BJ (cell line): ENCODE measurements at regions not wholly inside any gene's neighbourhood (a gene's known extent, or its start where the extent isn't known, plus 50 kb on each side); places are given as distances from the start of the nearest gene placed in this dataset.

Source experiments
- CTCF ChIA-PET: fragments of 350-600 bp; formaldehyde crosslinking; extraction: SDS; loops from one replicate; lab custom pipeline; 2021; ENCODE audit warnings: antibody characterized with exemption, inconsistent platforms; lab: Yijun Ruan, JAX
- POLR2A ChIA-PET: fragments of 300-600 bp; sonication (Branson Sonifier 250); formaldehyde crosslinking; extraction: SDS; loops from one replicate; lab custom pipeline; 2021; ENCODE audit warnings: antibody characterized with exemption; lab: Charles Lee
- DNase-seq: peaks from one replicate; pipeline ENCODE4 v3.0.0-alpha.2; 2011; ENCODE audit warnings: low read depth
- H3K27me3 ChIP-seq: 2 replicates; pipeline ENCODE4 v1.6.0; 2011; ENCODE audit warnings: low read length; ENCODE audit not compliant: control insufficient read depth, insufficient read depth
- H3K36me3 ChIP-seq: 2 replicates; pipeline ENCODE4 v1.5.1; 2011; ENCODE audit warnings: low read length; ENCODE audit not compliant: control insufficient read depth, insufficient read depth
- H3K4me3 ChIP-seq: 2 replicates; pipeline ENCODE4 v1.5.1; 2011; ENCODE audit warnings: low read depth, mild to moderate bottlenecking, control low read depth, low read length
- CTCF ChIP-seq: IDR thresholded peaks from 2 replicates; pipeline ENCODE4 v1.5.1; 2011; ENCODE audit warnings: low read depth, mild to moderate bottlenecking, control low read depth, inconsistent platforms, low read length, moderate library complexity; ENCODE audit not compliant: insufficient read depth

GRCh38 chr20:58107533-58107932 lies 120.9 kb downstream of the ANKRD60 start:
- ChIA-PET CTCF (interaction anchor here (0.5 to 2.3 kb wide), 3 partner anchors 20 to 393 kb away, joined by 3 to 10 read pairs (median 3); no protein-coding TSS in a partner anchor), POLR2A (no interaction called here)
- no peak overlapping the region for H3K4me3 ChIP-seq

GRCh38 chr20:58106143-58106750 lies 122.2 kb downstream of the ANKRD60 start:
- no peak for DNase-seq
- TF ChIP-seq CTCF = no peak
- CTCF ChIA-PET = interaction anchor here (1.0 kb wide), 1 partner anchor 19 kb away, joined by 3 read pairs; no protein-coding TSS in a partner anchor

More at GRCh38 chr20:58107533-58107932, 120.9 kb downstream of the ANKRD60 start:
- 0 out of 2 replicates have a peak, but pooled peaks cover 3% of the 10 kb centered on the region for H3K27me3 ChIP-seq
- no peak for TF ChIP-seq CTCF
- no peak for DNase-seq
- H3K36me3 ChIP-seq = no peaks in the 10 kb centered on the region

GRCh38 chr20:58103961-58104360 lies 124.5 kb downstream of the ANKRD60 start:
- POLR2A ChIA-PET = no interaction called here
- CTCF ChIA-PET = interaction anchor here (0.6 to 2.3 kb wide), 3 partner anchors 9 to 24 kb away, joined by 3 to 7 read pairs (median 3); no protein-coding TSS in a partner anchor
- H3K4me3 ChIP-seq = no peak overlapping the region
- no peak for DNase-seq
- H3K27me3 ChIP-seq = peaks cover 3% of the 10 kb centered on the region; the same call in 1 of the 2 replicates
- no peaks in the 10 kb centered on the region for H3K36me3 ChIP-seq
- no peak for TF ChIP-seq CTCF

More at GRCh38 chr20:58106143-58106750, 122.2 kb downstream of the ANKRD60 start:
- Histone ChIP-seq H3K36me3 (no peaks in the 10 kb centered on the region), H3K4me3 (no peak overlapping the region), H3K27me3 (0 out of 2 replicates have a peak, but pooled peaks cover 3% of the 10 kb centered on the region)
- POLR2A ChIA-PET = no interaction called here

- Histone ChIP-seq H3K27me3 (peaks cover 3% of the 10 kb centered on the region; the same call in 1 of the 2 replicates), H3K4me3 (no peak overlapping the region), H3K36me3 (no peaks in the 10 kb centered on the region)
- POLR2A ChIA-PET = no interaction called here
- CTCF ChIA-PET = interaction anchor here (0.6 to 2.3 kb wide), 3 partner anchors 8 to 24 kb away, joined by 3 to 7 read pairs (median 3); no protein-coding TSS in a partner anchor
- TF ChIP-seq CTCF = no peak
- no peak for DNase-seq
Measured at GRCh38 chr20:58103517-58103904, 124.9 kb downstream of the ANKRD60 start.

- Histone ChIP-seq H3K36me3 (no peaks in the 10 kb centered on the region), H3K4me3 (no peak overlapping the region), H3K27me3 (peaks cover 8% of the 10 kb centered on the region; the same call in 1 of the 2 replicates)
- no peak for DNase-seq
- ChIA-PET POLR2A (no interaction called here), CTCF (interaction anchor here (0.6 to 2.3 kb wide), 4 partner anchors 10 to 447 kb away, joined by 3 to 7 read pairs (median 4); no protein-coding TSS in a partner anchor)
- TF ChIP-seq CTCF = no peak
Measured at GRCh38 chr20:58102744-58103516, 125.5 kb downstream of the ANKRD60 start.
